SK-N-MC (cell line): ENCODE measurements at regions not wholly inside any gene's neighbourhood (a gene's known extent, or its start where the extent isn't known, plus 50 kb on each side); places are given as distances from the start of the nearest gene placed in this dataset.

ENCODE experiments used
- EZH2 ChIP-seq: fragments of 200-600 bp; sonication (generic); IDR thresholded peaks from one replicate; pipeline ENCODE4 v1.6.1; 2017; ENCODE audit warnings: antibody characterized with exemption
- POLR2AphosphoS5 ChIP-seq: IDR thresholded peaks from 2 replicates; pipeline ENCODE4 v1.6.1; 2012; ENCODE audit warnings: mild to moderate bottlenecking, low read depth, low read length, borderline replicate concordance

DNA sequence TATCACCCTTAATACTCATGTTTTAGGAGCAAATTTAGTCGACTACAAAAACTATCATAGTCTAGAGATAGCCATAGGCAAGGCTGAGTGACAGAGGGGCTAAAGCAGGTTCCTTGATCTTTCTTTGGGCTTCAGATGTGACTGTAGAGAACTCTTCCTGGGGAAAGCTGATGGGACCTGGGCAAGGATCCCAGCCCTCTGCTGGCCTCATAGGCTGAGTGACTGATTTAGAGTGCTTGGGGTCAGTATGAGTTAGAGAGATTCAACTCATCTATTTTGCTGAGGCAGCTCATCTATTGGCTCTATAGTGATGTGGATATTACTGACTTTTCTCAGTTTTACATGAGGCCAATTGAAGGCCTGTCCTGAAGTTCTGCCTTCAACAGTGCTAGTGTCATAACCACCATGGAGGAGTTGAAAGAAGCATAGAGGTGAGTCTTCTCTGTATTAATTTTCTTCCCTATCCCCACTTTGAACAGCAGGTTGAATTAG, 81.6 kb downstream of the SAMD9 start:
- TF ChIP-seq POLR2AphosphoS5 = no peak
- no peak for TF ChIP-seq EZH2
